NCI-H1930 (cell line): ENCODE measurements at regions not wholly inside any gene's neighbourhood (a gene's known extent, or its start where the extent isn't known, plus 50 kb on each side); places are given as distances from the start of the nearest gene placed in this dataset.

Source experiments
- DNase-seq, 2 experiments: peaks; one replicate each; lab custom pipeline; 2025; lab: John Stamatoyannopoulos, UW

GRCh38 chr2:43086451-43087221 is 139.8 kb downstream of the ZFP36L2 start:
- no peak for DNase-seq

DNA sequence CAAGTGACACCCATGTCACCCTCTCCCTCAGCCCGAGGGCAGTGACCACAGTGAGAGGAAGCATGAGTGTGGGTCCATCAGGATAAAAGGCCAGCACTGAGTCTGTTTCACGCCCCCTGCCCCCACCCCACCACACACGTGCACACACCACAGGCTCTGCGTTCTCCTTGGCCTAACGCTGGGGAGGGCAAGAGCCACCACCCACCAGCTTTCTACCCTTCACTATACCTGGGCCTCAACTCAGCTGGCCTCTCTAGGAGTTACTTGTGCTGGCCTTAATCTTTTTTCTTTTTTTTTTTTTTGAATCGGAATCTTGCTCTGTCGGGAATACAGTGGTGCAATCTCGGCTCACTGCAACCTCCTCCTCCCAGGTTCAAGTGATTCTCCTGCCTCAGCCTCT is 140.5 kb downstream of the ZFP36L2 start:
- no peak for DNase-seq

GRCh38 chr2:43085505-43085904 is 140.9 kb downstream of the ZFP36L2 start:
- DNase-seq = no peak

GRCh38 chr2:43084699-43085091 is 141.7 kb downstream of the ZFP36L2 start:
- DNase-seq = no peak

GRCh38 chr2:43083710-43084698 is 142.4 kb downstream of the ZFP36L2 start:
- DNase-seq = no peak

DNA sequence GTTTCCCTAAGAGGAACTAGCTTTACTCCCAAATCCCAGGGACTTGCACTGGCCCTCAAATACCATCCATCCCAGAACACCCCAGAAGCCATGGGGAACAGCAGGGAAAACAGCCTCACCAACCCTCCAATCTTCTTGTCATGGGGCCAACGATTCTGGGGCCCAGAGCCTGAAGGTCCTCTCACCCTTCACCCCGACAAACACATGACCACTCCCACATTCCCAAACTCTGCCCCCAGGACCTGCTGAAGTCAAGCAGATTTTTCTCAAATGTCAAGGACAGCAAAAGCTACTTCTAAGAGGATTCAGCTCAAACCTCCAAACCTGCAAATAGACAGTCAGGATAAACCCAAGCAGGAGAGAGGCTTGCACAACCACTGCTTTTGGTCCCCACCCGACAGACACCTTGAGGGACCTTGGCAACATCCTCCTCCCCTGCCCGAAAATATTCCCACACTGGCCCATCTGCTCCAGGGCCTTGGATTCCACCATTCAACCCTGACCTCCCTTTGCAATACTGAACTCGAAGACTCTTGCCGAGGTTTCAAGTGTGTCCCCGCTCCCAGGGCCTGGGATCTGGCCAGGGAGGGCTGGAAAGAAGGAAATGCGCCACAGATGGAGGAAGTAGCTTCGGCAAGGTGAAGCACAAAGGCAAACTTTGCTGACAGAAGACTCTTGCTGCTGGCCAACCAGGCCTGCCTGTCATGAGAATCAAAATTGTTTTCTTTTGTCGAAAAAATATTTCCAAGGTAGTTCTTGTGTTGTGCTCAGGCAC is 143.3 kb downstream of the ZFP36L2 start:
- no peak for DNase-seq

DNA sequence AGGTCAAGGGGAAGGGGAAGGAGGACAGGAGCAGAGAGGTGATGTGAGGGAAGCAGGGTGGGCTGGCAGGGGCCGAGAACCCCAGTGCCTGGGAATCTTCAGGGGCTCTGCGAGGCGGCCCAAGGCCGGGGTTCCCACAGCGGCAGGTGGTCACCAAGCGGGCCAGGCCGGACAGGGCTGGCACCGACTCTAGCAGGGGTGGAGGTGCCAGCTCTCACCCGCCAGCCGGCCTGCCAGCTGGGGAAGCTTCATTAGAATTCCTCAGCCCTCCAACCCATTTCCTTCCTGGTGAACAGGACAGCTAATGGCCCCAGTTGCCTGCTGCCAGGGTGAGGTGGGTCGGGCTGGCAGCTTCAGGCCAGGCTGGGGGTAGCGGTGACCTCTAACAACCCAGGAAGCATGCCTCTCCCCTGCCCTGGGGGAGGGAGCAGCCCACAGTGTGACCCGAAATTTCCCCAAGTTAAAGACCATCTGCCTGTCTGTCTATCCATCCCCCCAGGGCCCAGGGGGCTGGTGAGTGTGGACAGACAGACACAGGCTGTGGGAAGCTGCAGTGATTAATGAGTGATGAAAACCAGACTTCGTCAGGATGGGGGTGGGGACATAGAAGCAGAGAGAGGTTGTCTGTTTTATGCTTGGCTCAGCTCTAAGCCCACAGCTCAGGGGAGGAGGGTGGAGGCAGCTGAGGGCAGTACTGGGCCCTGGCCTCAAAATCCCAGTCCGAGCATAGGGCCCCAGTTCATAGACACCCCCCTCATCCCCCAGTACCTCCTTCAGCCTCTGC is 144.1 kb downstream of the ZFP36L2 start:
- DNase-seq = no peak

- DNase-seq = no peak
Observed at GRCh38 chr2:43081131-43081765, 145.2 kb downstream of the ZFP36L2 start.

DNA sequence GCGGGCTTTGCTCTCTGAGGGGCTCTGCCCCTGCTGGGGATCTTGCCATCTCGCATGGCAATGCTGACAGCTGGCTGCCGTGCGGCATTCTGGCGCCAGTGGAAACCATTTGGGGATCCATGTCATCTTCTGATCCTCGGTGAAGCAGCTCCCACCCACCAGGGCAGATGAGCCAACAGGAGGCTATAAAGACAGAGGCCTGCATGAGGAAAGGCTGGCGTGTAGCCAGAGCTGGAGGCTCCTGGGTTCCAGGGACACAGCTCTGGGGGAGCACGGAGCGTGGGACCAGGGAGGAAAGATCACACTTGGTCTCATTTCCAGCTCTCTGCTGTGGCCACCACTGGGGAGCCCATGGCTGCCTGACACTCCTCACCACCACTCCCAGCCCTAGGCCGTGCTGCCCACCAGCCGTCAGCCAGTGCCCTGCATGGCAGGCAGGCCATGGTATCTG is 145.8 kb downstream of the ZFP36L2 start:
- DNase-seq = no peak

- DNase-seq = no peak
Observed at GRCh38 chr2:43078781-43079755, 147.3 kb downstream of the ZFP36L2 start.

DNA sequence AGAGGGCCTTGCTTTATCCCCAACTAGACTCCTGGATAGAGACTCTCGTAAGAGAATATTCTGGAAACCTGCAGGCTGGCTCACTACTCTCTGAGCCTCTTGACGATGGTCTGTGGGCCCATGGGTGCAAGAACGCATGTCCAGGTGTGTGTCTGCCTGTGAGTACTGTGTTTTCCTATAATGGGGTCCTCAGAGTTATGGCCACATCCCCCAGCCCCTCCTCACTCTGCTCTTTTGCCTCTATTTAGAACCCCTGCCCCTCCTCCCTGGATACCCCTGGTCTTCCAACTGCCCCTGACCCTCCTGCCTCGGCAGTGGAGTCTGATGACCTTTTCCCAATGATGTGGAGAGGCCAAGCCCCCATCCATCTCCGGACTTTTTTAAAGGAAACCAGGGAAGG is 148.1 kb downstream of the ZFP36L2 start:
- no peak for DNase-seq

DNA sequence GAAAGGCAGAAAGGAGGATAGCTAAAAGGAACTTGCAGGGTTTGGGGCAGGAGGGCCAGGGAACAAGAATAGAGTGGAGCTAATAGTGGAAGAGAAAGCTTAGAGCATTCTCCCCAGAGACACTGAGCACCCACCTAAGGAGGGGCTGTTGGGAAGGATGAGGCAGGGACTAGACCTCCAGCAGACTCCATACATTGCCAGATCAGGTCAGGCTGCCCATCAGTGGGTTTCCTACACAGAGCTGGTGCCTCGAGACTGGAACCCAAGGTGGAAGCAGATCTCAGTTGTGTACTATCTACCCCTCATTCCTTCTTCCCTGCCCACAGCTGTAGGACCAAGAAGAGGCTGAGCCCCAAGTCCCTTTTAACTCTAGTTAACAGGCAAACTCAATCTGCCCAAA is 148.5 kb downstream of the ZFP36L2 start:
- no peak for DNase-seq

DNA sequence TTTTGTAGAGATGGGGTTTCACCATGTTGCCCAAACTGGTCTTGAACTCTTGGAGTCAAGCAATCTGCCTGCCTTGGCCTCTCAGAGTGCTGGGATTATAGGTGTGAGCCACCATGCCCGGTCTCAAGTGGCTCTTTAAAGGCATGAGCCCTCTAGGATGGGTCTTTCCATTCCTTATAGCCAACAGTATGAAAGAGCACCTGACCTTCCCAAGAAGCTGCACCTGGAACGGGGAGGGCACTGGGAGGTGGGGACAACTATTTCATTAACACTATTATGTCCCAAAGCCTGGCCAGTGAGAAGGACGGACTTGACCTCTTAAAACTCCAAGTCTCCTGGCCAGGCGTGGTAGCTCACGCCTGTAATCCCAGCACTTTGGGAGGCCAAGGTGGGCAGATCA is 149.7 kb downstream of the ZFP36L2 start:
- DNase-seq = no peak

DNA sequence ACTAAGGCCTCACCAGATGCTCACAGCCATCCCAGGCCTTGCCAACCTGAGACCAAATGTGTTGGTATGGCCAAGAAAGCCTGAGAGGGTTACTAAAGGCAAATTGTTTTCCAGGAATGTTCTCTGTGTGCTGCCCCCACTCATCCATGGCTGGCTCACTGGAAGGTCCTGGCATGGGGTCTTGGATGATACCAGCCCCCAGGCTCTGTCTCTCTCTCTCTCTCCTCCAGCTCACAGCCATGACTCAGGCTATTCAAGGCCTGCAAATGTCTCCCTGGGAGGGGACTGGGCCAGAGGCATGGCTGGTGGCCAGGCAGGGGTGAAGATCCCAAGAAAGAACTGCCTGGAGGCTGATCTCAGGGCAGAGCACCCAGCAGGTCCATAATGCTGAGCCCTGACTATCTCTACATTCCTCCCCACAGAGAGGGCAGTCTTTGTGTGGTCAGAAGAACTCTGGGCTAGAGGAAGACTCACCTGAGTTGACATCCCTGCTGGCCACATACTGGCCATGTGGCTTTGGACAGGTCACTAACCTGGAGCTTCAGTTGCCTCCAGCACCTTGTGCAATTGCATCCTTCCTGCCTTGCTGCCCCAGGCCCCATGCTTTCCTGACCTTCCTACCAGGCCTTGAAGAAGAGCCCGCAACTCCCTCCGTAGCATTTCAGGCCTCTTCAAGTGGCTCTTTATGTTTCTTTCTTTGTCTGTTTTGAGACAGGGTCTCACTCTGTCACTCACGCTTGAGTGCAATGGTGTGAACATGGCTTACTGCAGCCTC is 150.4 kb downstream of the ZFP36L2 start:
- no peak for DNase-seq

DNA sequence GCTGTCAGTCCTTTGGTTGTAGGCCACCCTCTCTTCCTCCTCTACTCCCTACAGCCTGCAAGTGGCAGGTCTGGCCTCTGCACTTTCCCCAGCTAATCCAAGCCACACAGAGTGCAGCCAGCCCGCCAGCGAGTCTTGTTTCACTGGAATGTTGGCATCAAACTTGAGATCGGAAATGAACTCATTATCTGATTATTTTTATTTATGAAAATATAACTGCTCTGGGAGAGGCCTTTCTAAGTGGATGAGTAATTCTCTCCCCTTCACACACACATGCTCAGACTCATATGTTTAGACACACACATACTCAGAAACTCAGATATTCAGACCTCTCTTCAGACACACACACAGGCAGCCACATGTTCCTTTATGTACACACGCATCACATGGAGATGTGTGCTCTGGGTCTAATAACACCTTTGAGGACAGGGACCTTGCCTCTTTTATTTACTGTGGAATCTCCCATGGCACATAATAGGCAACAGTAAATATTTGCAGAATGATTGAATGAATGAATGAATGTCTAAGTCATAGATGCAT is 151.3 kb downstream of the ZFP36L2 start:
- DNase-seq = no peak

GRCh38 chr2:43074592-43075053 is 151.8 kb downstream of the ZFP36L2 start:
- DNase-seq = no peak

DNA sequence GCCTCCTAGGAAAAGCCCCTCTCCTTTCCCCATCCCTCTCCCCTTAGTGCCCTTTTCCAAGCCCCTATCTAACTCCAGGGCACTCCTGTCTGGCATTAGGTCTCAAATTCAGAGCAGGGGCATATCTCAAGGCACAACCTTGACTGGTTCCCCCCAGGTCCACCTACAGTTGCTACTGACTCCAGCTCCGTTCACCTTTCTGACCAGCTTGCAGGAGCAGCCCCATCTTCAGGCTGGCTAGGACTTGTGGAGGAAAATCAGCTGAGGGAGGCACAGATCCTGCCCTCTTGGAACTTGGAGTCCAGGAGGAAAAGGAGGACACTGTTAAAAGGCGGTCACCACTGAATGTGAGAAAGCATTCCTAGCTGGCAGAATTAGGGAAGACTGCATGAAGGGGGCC is 152.4 kb downstream of the ZFP36L2 start:
- no peak for DNase-seq

DNA sequence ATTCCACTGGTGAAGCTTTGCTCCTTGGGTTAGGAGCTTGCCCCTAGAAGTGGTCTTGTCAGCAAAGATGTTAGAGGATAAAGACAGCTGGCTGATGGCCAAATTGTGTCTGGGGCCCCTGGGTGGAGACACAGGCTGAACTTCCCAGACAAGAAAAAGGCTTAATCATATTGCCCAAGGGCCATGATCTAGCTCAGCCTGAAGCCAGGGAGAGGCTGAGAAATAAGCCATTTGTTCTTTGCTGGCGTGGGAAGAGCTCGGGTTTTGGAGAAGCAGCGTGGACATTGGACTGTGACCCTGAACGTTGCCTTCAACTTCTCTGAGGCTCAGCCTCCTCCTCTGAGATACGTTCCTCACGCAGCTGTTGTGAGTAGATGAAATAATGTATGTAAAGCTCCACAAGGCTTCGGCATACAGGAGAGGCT is 153.0 kb downstream of the ZFP36L2 start:
- no peak for DNase-seq
